DND-41 (cell line): ENCODE measurements at regions not wholly inside any gene's neighbourhood (a gene's known extent, or its start where the extent isn't known, plus 50 kb on each side); places are given as distances from the start of the nearest gene placed in this dataset.

Source experiments
- EZH2 ChIP-seq: IDR thresholded peaks from 3 replicates; pipeline ENCODE4 v1.6.1; 2012; ENCODE audit warnings: borderline replicate concordance, low read depth, mild to moderate bottlenecking, moderate library complexity, low read length, inconsistent platforms; ENCODE audit not compliant: severe bottlenecking
- TF ChIP-seq, protein P1 (sequence below): IDR thresholded peaks from 2 replicates; pipeline ENCODE4 v1.5.1; 2012; ENCODE audit warnings: borderline replicate concordance, low read length, moderate library complexity, mild to moderate bottlenecking; ENCODE audit not compliant: poor library complexity, severe bottlenecking; ENCODE audit errors: extremely low read depth

DNA sequence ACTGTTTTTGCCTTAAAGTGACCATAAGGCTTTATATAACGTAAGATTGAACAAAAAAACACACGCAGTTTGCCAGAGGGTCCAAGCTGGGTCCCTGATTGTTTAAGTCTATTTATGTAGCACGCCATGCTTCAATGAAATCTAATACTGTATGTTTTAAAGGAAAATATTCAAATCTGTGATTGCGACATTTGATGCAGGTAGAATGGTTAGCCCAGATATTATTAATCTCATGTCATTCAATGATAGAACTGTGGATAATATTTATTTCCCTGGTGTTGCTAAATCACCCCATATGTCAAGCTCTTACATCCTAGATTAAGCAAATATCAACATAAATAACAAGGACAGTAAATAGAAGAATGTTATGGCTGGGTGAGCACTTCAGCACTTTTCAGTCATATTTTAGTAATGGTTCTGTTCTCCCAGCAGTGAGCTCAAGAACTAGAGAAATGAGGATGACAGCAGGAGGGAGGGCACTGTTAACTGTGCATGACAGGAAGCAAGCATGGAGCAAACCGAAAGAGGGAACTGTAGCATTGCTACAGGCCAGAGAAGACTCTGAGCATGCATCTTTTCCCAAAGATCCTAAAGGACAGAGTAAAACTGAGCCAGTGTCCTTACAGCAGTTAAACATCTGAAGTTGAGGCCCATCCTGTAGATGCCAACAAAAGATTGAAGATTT is 465.7 kb upstream of the MGAT4C start:
- TF ChIP-seq, protein P1, sequence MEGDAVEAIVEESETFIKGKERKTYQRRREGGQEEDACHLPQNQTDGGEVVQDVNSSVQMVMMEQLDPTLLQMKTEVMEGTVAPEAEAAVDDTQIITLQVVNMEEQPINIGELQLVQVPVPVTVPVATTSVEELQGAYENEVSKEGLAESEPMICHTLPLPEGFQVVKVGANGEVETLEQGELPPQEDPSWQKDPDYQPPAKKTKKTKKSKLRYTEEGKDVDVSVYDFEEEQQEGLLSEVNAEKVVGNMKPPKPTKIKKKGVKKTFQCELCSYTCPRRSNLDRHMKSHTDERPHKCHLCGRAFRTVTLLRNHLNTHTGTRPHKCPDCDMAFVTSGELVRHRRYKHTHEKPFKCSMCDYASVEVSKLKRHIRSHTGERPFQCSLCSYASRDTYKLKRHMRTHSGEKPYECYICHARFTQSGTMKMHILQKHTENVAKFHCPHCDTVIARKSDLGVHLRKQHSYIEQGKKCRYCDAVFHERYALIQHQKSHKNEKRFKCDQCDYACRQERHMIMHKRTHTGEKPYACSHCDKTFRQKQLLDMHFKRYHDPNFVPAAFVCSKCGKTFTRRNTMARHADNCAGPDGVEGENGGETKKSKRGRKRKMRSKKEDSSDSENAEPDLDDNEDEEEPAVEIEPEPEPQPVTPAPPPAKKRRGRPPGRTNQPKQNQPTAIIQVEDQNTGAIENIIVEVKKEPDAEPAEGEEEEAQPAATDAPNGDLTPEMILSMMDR: no peak
- no peak for TF ChIP-seq EZH2
